GM21423 (cell line): ENCODE measurements at regions not wholly inside any gene's neighbourhood (a gene's known extent, or its start where the extent isn't known, plus 50 kb on each side); places are given as distances from the start of the nearest gene placed in this dataset.
"Not testable (repeated sequence)": the region's sequence is repeated elsewhere in the genome, so short reads cannot be mapped to it uniquely, and the experiment has no call there.

Source experiments
- ATAC-seq: cut with Tn5 transposase; IDR thresholded peaks from one replicate; pipeline ENCODE4 v1.9.1; 2021; ENCODE audit warnings: mild to moderate bottlenecking, moderate library complexity; ENCODE audit not compliant: unreplicated experiment

GRCh38 chr7:156049366-156049765 is 237.1 kb upstream of the SHH start:
- ATAC-seq = no peak

- no peak for ATAC-seq
Measured at GRCh38 chr7:156046031-156046560, 233.8 kb upstream of the SHH start.

- ATAC-seq = no peak
Measured at GRCh38 chr7:156043416-156044178, 231.3 kb upstream of the SHH start.

GRCh38 chr7:156041398-156041797 is 229.1 kb upstream of the SHH start:
- no peak for ATAC-seq

- no peak for ATAC-seq
Measured at GRCh38 chr7:156039971-156040677, 227.9 kb upstream of the SHH start.

- ATAC-seq = no peak
Measured at GRCh38 chr7:156039194-156039593, 226.9 kb upstream of the SHH start.

GRCh38 chr7:156038345-156038744 is 226.1 kb upstream of the SHH start:
- ATAC-seq = no peak

- ATAC-seq = no peak
Measured at GRCh38 chr7:156036153-156036552, 223.9 kb upstream of the SHH start.

- ATAC-seq = not testable (repeated sequence)
Measured at GRCh38 chr7:156035387-156035786, 223.1 kb upstream of the SHH start.

GRCh38 chr7:156034397-156034796 is 222.1 kb upstream of the SHH start:
- peak; percentile 84 for ATAC-seq

GRCh38 chr7:156032973-156033372 is 220.7 kb upstream of the SHH start:
- no peak for ATAC-seq

- ATAC-seq = no peak
Measured at GRCh38 chr7:156031679-156032478, 219.6 kb upstream of the SHH start.

- ATAC-seq = no peak
Measured at GRCh38 chr7:156029460-156030007, 217.3 kb upstream of the SHH start.

- ATAC-seq = no peak
Measured at GRCh38 chr7:156028521-156028920, 216.3 kb upstream of the SHH start.

GRCh38 chr7:156027821-156028220 is 215.6 kb upstream of the SHH start:
- no peak for ATAC-seq

GRCh38 chr7:156026603-156027002 is 214.3 kb upstream of the SHH start:
- no peak for ATAC-seq

- ATAC-seq = no peak
Measured at GRCh38 chr7:156026076-156026600, 213.9 kb upstream of the SHH start.

GRCh38 chr7:156025675-156026074 is 213.4 kb upstream of the SHH start:
- ATAC-seq = no peak

- no peak for ATAC-seq
Measured at GRCh38 chr7:156024201-156024600, 211.9 kb upstream of the SHH start.

- ATAC-seq = no peak
Measured at GRCh38 chr7:156022483-156023459, 210.5 kb upstream of the SHH start.
